ENCODE measurements at regions not wholly inside any gene's neighbourhood (a gene's known extent, or its start where the extent isn't known, plus 50 kb on each side); places are given as distances from the start of the nearest gene placed in this dataset.

- no peaks in the 10 kb centered on the region for H3K4me1 ChIP-seq (ENCODE audit: control insufficient read depth, insufficient read depth, low read length)
- H3K27ac ChIP-seq (ENCODE audit: low read length): no peak overlapping the region
- H3K4me3 ChIP-seq (ENCODE audit: low read length): no peak overlapping the region
- peaks cover 2 to 5% of the 10 kb centered on the region in 2 donors for H3K9me3 Mint-ChIP-seq
- ATAC-seq (no peak), DNase-seq (no peak)
- intact Hi-C loops (cut with micrococcal nuclease): no loop called here
- H3K27ac Mint-ChIP-seq: no peak overlapping the region
- H3K27me3 Mint-ChIP-seq (ENCODE audit: low read depth in 2 of 2): no peaks in the 10 kb centered on the region
- TF ChIP-seq CTCF (IDR thresholded peaks at IDR 0.05): no peak
- no peaks in the 10 kb centered on the region for H3K36me3 ChIP-seq (ENCODE audit: control insufficient read depth, insufficient read depth, low read length)
- H3K4me3 Mint-ChIP-seq: no peak overlapping the region
- no peaks in the 10 kb centered on the region for H3K27me3 ChIP-seq (ENCODE audit: control insufficient read depth, insufficient read depth, low read length)
- no peaks in the 10 kb centered on the region for H3K9me3 ChIP-seq (ENCODE audit: control insufficient read depth, insufficient read depth, low read length)
- no peaks in the 10 kb centered on the region for H3K4me1 Mint-ChIP-seq
- WGBS (ENCODE audit: insufficient coverage): no CpG with 5 or more reads among the region's 2 CpGs
- H3K36me3 Mint-ChIP-seq: no peaks in the 10 kb centered on the region
Measured at GRCh38 chr3:96106701-96107100, 707.7 kb upstream of the EPHA6 start.

Data from natural killer cell (primary cell).